ENCODE measurements at regions not wholly inside any gene's neighbourhood (a gene's known extent, or its start where the extent isn't known, plus 50 kb on each side); places are given as distances from the start of the nearest gene placed in this dataset.

DNA sequence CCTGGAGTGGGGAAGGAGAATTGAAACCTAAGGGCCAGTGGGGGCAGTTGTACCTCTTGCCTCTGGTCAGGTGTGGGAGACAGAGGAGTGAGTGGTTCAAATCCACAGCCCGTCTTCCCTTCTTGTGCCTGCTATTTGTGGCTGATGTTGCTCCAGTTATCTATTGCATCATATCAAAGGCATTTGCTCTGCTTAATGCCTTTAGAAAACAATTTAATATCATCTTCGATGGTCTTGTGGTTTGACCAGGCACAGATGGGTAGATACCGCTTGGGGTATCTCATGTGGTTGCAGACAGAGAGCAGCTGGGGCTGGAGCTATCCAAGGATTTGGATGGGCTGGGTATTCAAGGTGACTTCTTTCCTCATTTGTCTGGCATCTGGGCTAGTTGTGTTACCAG lies 376.1 kb upstream of the RBFOX1 start:
- DNase-seq, result no peak
- Histone ChIP-seq H3K4me1 (ENCODE audit: control insufficient read depth, insufficient read depth, low read length) (no peaks in the 10 kb centered on the region), H3K27me3 (ENCODE audit: control insufficient read depth, insufficient read depth, low read length) (no peaks in the 10 kb centered on the region), H3K4me3 (ENCODE audit: low read length) (no peak overlapping the region), H3K36me3 (ENCODE audit: control insufficient read depth, insufficient read depth, low read length) (no peaks in the 10 kb centered on the region), H3K9me3 (replicated peaks; ENCODE audit: control insufficient read depth, low read depth, low read length) (no peaks in the 10 kb centered on the region), H3K27ac (ENCODE audit: low read length) (no peak overlapping the region)
- WGBS (ENCODE audit: insufficient coverage), result 90% methylated on average over 2 of the region's 3 CpGs

DNA sequence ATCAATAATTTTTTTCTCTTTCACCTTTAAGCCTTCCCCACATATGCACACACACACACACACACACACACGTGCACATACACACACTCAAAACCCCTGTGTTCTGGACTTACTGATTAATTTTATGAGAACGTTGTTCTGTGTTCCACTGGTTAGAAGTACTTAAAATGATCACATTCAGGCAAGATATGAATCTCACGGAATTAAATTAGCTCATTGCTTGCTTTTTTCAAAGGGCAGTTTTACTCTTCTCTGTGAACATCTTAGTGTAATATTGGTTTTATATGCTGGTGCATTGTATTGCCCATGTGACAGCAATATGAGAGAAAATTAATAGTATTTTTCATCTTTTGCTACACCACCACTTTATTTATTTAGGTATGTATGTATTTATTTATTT lies 377.3 kb upstream of the RBFOX1 start:
- WGBS (ENCODE audit: insufficient coverage), result no CpG with 5 or more reads among the region's 3 CpGs
- H3K36me3 ChIP-seq (ENCODE audit: control insufficient read depth, insufficient read depth, low read length), result no peaks in the 10 kb centered on the region
- no peaks in the 10 kb centered on the region for H3K9me3 ChIP-seq (replicated peaks; ENCODE audit: control insufficient read depth, low read depth, low read length)
- H3K4me3 ChIP-seq (ENCODE audit: low read length), result no peak overlapping the region
- H3K27ac ChIP-seq (ENCODE audit: low read length), result no peak overlapping the region
- H3K4me1 ChIP-seq (ENCODE audit: control insufficient read depth, insufficient read depth, low read length), result no peaks in the 10 kb centered on the region
- H3K27me3 ChIP-seq (ENCODE audit: control insufficient read depth, insufficient read depth, low read length), result no peaks in the 10 kb centered on the region
- no peak for DNase-seq

DNA sequence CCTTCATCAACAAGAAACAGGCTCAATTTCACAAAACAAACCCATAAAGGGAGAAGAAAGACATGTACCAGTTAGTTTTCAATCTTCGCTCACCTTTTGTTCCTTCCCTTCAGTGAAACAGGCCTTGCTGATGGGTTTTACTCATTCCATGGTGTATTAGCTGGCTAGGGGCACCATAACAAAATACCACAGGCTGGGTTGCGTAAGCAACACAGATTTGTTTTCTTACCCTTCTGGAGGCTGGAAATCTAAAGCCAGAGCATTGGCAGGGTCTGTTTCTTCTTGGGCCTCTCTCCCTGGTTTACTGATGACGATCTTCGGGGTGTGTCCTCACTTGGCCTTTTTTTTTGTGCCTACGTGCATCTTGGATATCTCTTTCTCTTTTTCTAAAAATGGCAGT lies 383.4 kb upstream of the RBFOX1 start:
- H3K27ac ChIP-seq (ENCODE audit: low read length), result no peak overlapping the region
- H3K4me3 ChIP-seq (ENCODE audit: low read length), result no peak overlapping the region
- 94% methylated on average over 1 of the region's 5 CpGs for whole genome bisulfite sequencing (ENCODE audit: insufficient coverage)
- H3K4me1 ChIP-seq (ENCODE audit: control insufficient read depth, insufficient read depth, low read length), result no peaks in the 10 kb centered on the region
- H3K36me3 ChIP-seq (ENCODE audit: control insufficient read depth, insufficient read depth, low read length), result no peaks in the 10 kb centered on the region
- no peaks in the 10 kb centered on the region for H3K9me3 ChIP-seq (replicated peaks; ENCODE audit: control insufficient read depth, low read depth, low read length)
- no peak for DNase-seq
- H3K27me3 ChIP-seq (ENCODE audit: control insufficient read depth, insufficient read depth, low read length), result no peaks in the 10 kb centered on the region

DNA sequence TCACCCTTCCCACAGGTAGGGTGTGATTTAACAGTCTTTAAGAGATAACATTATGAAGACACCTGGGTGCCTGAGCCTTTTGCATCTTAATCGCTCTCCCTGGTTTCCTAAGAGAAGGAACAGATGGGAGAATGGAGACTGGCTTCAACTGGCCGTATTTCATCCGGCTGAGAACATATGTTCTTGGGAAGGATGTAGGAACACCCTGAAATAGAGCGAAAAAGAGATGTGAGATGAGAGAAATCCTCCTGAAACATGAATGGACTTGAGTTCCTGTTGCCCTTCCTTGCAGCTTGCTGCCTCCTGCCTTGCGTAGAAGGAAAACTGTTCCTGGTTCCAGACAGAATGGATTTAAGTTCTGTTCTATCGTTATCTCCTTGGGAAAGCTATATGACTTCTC lies 385.4 kb upstream of the RBFOX1 start:
- Histone ChIP-seq H3K36me3 (ENCODE audit: control insufficient read depth, insufficient read depth, low read length) (no peaks in the 10 kb centered on the region), H3K27ac (ENCODE audit: low read length) (no peak overlapping the region), H3K27me3 (ENCODE audit: control insufficient read depth, insufficient read depth, low read length) (no peaks in the 10 kb centered on the region), H3K4me3 (ENCODE audit: low read length) (no peak overlapping the region), H3K4me1 (ENCODE audit: control insufficient read depth, insufficient read depth, low read length) (no peaks in the 10 kb centered on the region), H3K9me3 (replicated peaks; ENCODE audit: control insufficient read depth, low read depth, low read length) (no peaks in the 10 kb centered on the region)
- 75% methylated on average over 5 of the region's 6 CpGs for WGBS (ENCODE audit: insufficient coverage)
- DNase-seq, result no peak

DNA sequence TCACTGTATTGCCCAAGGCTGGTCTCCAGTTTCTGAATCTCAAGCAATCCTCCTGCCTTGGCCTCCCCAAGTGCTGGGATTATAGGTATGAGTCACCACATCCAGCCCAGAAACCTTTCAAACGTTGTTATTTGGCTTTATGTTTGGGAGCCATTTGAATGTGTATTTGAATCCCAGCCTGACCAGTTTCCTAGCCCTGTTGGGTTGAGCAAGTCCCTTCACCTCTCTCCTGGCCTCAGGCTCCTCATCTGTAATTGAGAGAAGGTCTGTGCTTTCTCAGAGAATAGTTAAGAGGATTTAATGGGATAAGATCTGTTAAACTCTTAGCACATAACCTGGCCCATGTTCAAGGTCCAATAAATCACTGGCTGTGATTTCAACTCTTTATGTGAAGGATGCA lies 385.8 kb upstream of the RBFOX1 start:
- Histone ChIP-seq H3K27me3 (ENCODE audit: control insufficient read depth, insufficient read depth, low read length) (no peaks in the 10 kb centered on the region), H3K9me3 (replicated peaks; ENCODE audit: control insufficient read depth, low read depth, low read length) (no peaks in the 10 kb centered on the region), H3K27ac (ENCODE audit: low read length) (no peak overlapping the region), H3K4me3 (ENCODE audit: low read length) (no peak overlapping the region), H3K36me3 (ENCODE audit: control insufficient read depth, insufficient read depth, low read length) (no peaks in the 10 kb centered on the region), H3K4me1 (ENCODE audit: control insufficient read depth, insufficient read depth, low read length) (no peaks in the 10 kb centered on the region)
- DNase-seq, result no peak
- no CpG with 5 or more reads among the region's 1 CpG for WGBS (ENCODE audit: insufficient coverage)

DNA sequence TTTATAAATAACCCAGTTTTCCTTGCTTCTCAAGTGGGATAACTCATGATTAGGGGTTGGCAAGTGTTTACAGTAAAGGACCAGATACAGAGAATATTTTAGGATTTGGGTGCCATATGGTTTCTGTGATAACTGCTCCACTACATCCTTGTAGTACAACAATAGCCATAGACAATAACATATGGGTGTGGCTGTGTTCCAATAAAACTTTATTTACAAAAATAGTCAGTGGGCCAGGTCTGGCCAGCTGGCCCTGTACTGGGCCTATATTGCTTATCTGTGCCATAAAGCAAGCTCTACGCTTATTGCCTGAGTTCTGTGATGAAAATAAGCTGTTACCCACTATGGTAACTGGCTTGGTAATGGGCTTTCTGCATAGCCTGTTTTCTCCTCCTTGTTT lies 386.5 kb upstream of the RBFOX1 start:
- no peaks in the 10 kb centered on the region for H3K27me3 ChIP-seq (ENCODE audit: control insufficient read depth, insufficient read depth, low read length)
- no peak overlapping the region for H3K4me3 ChIP-seq (ENCODE audit: low read length)
- H3K36me3 ChIP-seq (ENCODE audit: control insufficient read depth, insufficient read depth, low read length), result no peaks in the 10 kb centered on the region
- WGBS (ENCODE audit: insufficient coverage), result no CpG with 5 or more reads among the region's 1 CpG
- H3K27ac ChIP-seq (ENCODE audit: low read length), result no peak overlapping the region
- DNase-seq, result no peak
- H3K9me3 ChIP-seq (replicated peaks; ENCODE audit: control insufficient read depth, low read depth, low read length), result no peaks in the 10 kb centered on the region
- no peaks in the 10 kb centered on the region for H3K4me1 ChIP-seq (ENCODE audit: control insufficient read depth, insufficient read depth, low read length)

GRCh38 chr16:6940968-6941367 lies 391.7 kb upstream of the RBFOX1 start:
- DNase-seq, result no peak
- Histone ChIP-seq H3K4me3 (ENCODE audit: low read length) (no peak overlapping the region), H3K4me1 (ENCODE audit: control insufficient read depth, insufficient read depth, low read length) (no peaks in the 10 kb centered on the region), H3K27ac (ENCODE audit: low read length) (no peak overlapping the region), H3K27me3 (ENCODE audit: control insufficient read depth, insufficient read depth, low read length) (no peaks in the 10 kb centered on the region), H3K36me3 (ENCODE audit: control insufficient read depth, insufficient read depth, low read length) (no peaks in the 10 kb centered on the region), H3K9me3 (replicated peaks; ENCODE audit: control insufficient read depth, low read depth, low read length) (no peaks in the 10 kb centered on the region)
- WGBS (ENCODE audit: insufficient coverage), result no CpG with 5 or more reads among the region's 5 CpGs

- Histone ChIP-seq H3K27ac (ENCODE audit: low read length) (no peak overlapping the region), H3K36me3 (ENCODE audit: control insufficient read depth, insufficient read depth, low read length) (no peaks in the 10 kb centered on the region), H3K4me3 (ENCODE audit: low read length) (no peak overlapping the region), H3K9me3 (replicated peaks; ENCODE audit: control insufficient read depth, low read depth, low read length) (no peaks in the 10 kb centered on the region), H3K27me3 (ENCODE audit: control insufficient read depth, insufficient read depth, low read length) (no peaks in the 10 kb centered on the region), H3K4me1 (ENCODE audit: control insufficient read depth, insufficient read depth, low read length) (no peaks in the 10 kb centered on the region)
- DNase-seq, result no peak
- 87% methylated on average over 4 of the region's 5 CpGs for WGBS (ENCODE audit: insufficient coverage)
Observed at GRCh38 chr16:6937641-6938040, 395.0 kb upstream of the RBFOX1 start.

GRCh38 chr16:6932871-6933385 lies 399.7 kb upstream of the RBFOX1 start:
- Histone ChIP-seq H3K9me3 (replicated peaks; ENCODE audit: control insufficient read depth, low read depth, low read length) (no peaks in the 10 kb centered on the region), H3K4me1 (ENCODE audit: control insufficient read depth, insufficient read depth, low read length) (no peaks in the 10 kb centered on the region), H3K36me3 (ENCODE audit: control insufficient read depth, insufficient read depth, low read length) (no peaks in the 10 kb centered on the region), H3K4me3 (ENCODE audit: low read length) (no peak overlapping the region), H3K27ac (ENCODE audit: low read length) (no peak overlapping the region), H3K27me3 (ENCODE audit: control insufficient read depth, insufficient read depth, low read length) (no peaks in the 10 kb centered on the region)
- WGBS (ENCODE audit: insufficient coverage), result 93% methylated on average over 2 of the region's 5 CpGs
- DNase-seq, result no peak

DNA sequence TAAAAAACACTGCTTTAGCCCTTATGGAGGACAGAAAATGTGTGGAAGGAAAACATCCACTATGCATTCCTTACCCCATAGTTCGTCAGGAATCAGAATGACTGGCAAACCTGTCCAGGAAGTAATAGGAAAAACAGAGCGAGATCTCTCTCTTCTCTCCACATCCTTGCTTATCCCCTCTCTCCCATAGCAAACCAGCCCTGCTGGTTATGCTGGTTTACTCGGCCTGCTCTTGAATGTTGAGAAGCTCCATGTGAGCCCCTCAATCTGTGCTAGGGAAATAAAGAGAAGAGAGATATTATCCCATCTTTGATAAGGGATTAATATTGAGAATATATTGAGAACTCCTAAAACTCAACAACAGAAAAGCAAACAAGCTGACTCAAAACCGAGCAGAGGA lies 402.8 kb upstream of the RBFOX1 start:
- H3K4me3 ChIP-seq (ENCODE audit: low read length), result no peak overlapping the region
- no peaks in the 10 kb centered on the region for H3K36me3 ChIP-seq (ENCODE audit: control insufficient read depth, insufficient read depth, low read length)
- no peaks in the 10 kb centered on the region for H3K27me3 ChIP-seq (ENCODE audit: control insufficient read depth, insufficient read depth, low read length)
- WGBS (ENCODE audit: insufficient coverage), result no CpG with 5 or more reads among the region's 4 CpGs
- H3K27ac ChIP-seq (ENCODE audit: low read length), result no peak overlapping the region
- H3K9me3 ChIP-seq (replicated peaks; ENCODE audit: control insufficient read depth, low read depth, low read length), result no peaks in the 10 kb centered on the region
- no peaks in the 10 kb centered on the region for H3K4me1 ChIP-seq (ENCODE audit: control insufficient read depth, insufficient read depth, low read length)
- DNase-seq, result no peak

GRCh38 chr16:6926762-6927161 lies 405.9 kb upstream of the RBFOX1 start:
- no peaks in the 10 kb centered on the region for H3K36me3 ChIP-seq (ENCODE audit: control insufficient read depth, insufficient read depth, low read length)
- no peak overlapping the region for H3K4me3 ChIP-seq (ENCODE audit: low read length)
- H3K4me1 ChIP-seq (ENCODE audit: control insufficient read depth, insufficient read depth, low read length), result no peaks in the 10 kb centered on the region
- no peaks in the 10 kb centered on the region for H3K9me3 ChIP-seq (replicated peaks; ENCODE audit: control insufficient read depth, low read depth, low read length)
- DNase-seq, result no peak
- no peak overlapping the region for H3K27ac ChIP-seq (ENCODE audit: low read length)
- 23% methylated on average over 6 of the region's 7 CpGs for WGBS (ENCODE audit: insufficient coverage)
- H3K27me3 ChIP-seq (ENCODE audit: control insufficient read depth, insufficient read depth, low read length), result no peaks in the 10 kb centered on the region
